Stimulated activated CD4-positive, alpha-beta T cell treated with anti-CD3 and anti-CD28 coated beads, Interleukin-1b, Interleukin-23, amount 100 ng/mL, for 24 hours (primary cell): ENCODE measurements at regions not wholly inside any gene's neighbourhood (a gene's known extent, or its start where the extent isn't known, plus 50 kb on each side); places are given as distances from the start of the nearest gene placed in this dataset.
"Not testable (repeated sequence)": the region's sequence is repeated elsewhere in the genome, so short reads cannot be mapped to it uniquely, and the experiment has no call there.

Source experiments
- DNase-seq, 4 experiments: peaks; one replicate each; pipeline ENCODE4 v3.0.0-alpha.2; 2020; ENCODE audit warnings: low read depth in 4 of 4, low spot score in 1 of 4

DNA sequence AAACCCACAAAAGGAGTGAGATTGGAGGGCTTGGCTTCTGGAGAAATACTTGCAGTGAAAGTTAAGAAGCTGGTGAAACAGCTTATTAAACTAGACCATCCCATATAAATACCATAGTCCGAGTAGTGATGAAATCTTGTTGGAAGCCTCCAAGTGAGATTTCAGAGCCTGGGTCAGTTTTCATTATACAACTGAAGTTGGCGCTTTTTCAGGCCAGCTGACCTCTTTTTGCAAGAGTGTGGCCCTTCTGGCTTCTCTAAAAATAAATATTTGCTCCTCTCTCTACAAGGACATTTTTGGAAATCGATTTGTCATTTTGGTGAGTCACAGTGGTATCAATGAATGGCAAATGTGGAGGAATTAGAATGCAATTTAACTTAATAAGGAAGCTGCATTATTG, 51.2 kb upstream of the THRB start:
- no peak for DNase-seq

- no peak for DNase-seq
Observed at GRCh38 chr3:24548278-24548677, 53.6 kb upstream of the THRB start.

DNA sequence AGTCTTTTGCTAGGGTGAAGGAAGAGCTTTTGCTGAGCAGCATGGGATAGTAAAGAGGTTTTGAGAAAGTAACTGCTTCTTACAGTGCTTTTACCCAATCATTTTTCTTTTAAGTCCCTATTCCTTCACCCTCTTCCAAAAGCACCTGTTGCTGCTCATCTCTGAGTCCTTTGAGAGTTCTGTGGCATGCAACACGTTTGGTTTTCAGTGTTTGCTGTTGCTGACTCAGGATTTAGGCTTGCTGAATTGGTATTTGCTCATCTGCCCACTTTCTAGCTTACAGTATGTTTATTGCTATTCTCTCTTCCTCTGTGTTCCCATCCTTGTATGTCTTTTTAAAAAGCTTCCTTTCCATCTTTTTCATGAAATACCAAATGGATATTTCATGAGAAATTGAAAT, 55.9 kb upstream of the THRB start:
- no peak for DNase-seq

- no peak for DNase-seq
Observed at GRCh38 chr3:24551626-24552025, 57.0 kb upstream of the THRB start.

DNA sequence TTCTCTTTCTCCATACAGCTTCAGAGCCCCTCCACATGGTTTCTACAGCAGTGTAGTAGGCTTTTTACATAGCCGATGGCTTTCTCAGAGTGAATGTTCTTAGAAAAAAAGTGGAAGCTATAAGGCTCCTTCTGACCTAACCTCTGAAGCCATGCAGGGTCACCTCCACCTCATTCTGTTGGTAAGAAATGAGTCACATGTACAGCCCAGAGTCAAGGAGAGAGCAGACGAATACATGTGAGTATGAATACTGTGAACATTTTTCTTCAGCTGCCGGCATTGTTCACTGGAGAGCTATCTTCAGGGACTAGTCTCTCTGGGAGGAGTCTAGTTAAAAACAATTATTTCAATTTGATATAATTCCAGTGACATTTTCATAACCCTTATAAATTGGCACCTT, 68.2 kb upstream of the THRB start:
- no peak for DNase-seq

- no peak for DNase-seq
Observed at GRCh38 chr3:24565053-24565452, 70.4 kb upstream of the THRB start.

DNA sequence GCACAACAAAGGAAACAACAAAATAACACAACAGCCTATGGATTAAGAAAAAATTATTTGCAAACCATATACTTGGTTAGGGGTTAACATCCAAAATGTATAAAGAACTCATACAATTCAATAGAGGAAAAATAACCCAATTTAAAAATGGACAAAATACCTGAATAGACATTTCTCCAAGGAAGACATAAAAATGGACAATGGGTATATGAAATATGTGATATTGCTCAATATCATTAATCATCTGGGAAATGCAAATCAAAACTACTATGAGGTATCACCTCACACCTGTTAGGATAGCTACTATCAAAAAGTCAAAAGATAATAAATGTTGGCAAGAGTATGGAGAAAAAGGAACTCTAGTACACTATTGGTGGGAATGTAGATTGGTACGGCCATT, 71.0 kb upstream of the THRB start:
- DNase-seq, result no peak

DNA sequence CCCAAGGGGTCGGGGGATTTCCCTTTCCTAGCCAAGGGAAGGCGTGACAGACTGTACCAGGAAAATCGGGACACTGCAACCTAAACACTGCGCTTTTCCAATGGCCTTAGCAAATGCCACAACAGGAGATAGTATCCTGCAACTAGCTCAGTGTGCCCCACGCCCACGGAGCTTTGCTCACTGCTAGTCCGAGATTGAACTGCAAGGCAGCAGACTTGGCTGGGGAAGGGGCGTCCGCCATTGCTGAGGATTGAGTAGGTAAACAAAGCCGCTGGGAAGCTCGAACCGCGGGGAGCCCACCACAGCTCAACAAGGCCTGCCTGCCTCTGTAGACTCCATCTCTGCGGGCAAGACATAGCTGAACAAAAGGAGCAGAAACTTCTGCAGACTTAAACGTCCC, 72.3 kb upstream of the THRB start:
- no peak for DNase-seq

DNA sequence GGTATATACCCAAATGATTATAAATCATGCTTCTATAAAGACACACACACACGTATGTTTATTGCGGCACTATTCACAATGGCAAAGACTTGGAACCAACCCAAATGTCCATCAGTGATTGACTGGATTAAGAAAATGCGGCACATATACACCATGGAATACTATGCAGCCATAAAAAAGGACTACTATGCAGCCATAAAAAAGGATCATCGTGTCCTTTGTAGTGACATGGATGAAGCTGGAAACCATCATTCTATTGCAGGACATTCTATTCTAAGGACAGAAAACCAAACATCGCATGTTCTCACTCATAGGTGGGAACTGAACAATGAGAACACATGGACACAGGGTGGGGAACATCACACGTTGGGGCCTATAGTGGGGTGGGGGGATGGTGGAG, 77.8 kb upstream of the THRB start:
- not testable (repeated sequence) for DNase-seq

DNA sequence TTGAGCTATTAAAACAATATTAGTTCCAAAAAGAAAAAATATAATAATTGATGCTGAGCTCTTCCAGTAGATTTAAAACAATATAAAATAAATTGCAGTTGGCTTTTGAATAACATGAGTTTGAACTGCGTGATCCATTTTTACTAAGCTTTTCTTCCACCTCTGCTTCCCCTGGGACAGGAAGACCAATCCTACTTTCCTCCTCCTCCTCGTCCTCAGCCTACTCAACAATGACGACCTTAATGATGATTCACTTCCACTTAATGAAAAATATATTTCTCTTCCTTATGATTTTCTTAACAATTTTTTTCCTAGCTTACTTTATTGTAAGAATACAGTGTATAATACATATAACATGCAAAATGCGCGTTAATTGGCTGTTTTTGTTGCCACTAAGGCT, 78.9 kb upstream of the THRB start:
- no peak for DNase-seq

- DNase-seq, result no peak
Observed at GRCh38 chr3:24578324-24578723, 83.7 kb upstream of the THRB start.

DNA sequence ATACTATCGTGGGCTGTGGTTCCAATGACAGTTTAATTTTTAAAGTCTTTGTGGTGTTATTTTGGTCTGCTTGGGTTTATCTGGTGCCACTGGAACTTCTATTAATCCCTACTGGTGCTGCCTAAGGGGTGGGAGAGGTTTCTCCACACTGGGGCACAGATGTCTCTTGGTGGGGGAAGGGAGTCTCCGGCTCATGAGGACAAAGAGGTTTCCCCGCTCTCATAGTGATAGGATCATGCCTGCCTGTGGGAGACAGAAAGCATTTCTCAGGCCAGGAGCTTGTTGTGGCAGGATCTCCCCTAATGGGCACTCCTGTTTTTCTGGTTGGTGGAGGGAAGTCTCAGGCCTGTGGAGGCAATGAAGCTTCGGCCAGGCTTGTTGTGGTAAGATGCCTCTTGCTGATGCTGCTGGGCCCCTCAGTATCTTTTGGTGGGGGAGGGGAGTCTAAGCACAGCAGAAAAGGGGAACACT, 84.3 kb upstream of the THRB start:
- DNase-seq, result no peak

DNA sequence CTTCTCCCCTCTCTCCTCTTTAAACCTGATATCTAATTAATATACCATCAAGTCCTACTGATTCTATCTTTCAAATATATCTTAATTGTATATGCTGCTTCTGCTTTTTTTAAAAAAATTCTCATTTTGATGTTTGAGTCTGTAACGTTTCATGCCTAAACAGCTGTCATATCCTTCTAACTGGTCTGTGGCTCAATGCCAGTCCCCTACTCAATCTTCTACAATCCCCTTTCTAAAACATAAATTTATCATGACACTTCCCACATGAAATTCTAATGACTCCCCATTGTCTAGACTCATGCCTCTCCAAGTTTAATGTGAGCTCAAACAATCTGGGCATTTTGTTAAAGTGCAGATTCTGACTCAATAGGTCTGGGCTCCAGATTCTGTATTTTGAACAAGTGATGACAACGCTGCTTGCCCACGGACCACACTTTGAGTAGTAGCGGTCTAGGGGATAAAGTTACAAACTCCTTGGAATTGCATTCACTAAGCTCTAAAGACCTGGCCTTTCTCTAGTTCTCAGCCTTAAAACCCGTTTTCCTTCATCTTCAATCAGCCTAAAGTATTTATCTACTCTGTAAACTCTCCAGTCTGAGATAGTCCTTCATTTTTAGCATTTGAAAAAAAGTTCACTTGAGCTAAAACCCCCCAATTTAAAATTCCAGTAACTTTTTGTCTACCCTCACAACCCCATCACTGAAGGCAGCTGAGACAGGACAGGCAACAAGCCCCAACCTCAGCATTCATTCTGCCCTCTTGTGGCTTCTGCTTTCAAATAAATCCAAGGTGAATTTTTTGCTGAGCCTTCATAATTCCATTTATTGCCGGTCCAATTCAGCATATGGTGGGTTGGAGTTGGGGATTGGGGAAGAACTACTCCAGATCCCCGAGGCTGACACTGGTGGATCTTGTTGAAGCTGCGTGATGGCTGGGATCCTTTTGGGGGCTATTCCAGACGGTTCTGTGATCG, 88.1 kb upstream of the THRB start:
- DNase-seq, result no peak

DNA sequence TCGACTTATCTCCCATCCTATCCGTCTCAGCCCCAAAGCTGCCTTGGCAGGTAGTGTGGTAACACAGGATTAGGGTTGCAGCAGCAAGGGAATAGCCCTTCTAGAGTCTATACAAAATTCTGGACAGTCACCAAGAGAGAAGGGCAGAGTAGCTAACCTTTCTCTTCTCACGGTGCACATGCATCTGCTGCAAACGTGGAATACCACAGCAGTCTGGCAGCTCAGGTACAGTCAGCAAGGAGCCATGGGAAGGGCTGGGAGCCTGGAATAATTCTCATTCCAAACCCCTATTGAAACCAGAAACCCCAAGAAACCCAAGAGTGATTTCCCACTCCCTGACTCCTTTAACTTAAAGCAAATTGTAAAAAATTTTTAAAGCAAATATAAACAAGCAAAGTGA, 92.3 kb upstream of the THRB start:
- DNase-seq, result no peak

DNA sequence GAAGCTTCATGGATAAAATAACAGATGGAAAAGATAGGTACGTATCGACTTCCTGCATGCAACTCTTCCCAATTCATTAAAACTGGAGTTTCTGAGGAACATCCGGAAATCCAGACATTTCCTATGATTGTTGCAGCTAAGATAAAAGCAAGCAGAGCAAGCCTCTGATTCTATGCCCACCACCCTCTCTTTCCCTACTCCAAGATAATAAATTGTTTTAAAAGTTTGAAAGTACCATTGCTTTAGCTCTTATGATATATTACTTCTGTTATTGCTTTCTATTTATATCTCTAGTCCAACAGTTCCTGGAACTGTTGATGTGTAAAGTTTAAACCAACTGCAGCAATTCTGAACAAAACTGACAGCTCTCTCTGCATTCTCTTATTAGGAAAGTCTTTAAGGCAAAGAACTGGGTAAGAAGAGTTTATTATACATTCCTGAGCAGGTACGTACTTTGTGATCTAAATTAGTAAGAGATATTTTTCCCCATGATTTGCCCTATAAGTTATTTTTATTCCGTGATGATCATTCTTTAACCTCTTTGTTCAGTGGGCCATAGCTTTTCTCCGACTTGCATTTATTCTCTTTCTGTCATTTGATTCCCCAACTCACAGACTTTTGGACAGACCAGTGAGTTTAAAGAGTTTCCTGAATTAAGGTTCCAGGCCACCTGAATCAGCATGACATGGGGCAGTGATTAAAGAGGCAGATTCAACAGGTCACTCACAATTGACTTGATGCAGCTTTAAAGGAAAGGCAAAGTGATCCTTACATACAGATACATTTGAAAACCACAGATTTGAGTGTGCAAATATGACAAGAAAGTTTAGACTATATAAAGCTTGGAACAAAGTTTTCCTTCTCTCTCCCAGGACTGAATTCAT, 94.2 kb upstream of the THRB start:
- no peak for DNase-seq

GRCh38 chr3:24589513-24589851, 94.8 kb upstream of the THRB start:
- DNase-seq, result no peak

GRCh38 chr3:24589931-24590880, 95.6 kb upstream of the THRB start:
- no peak for DNase-seq

DNA sequence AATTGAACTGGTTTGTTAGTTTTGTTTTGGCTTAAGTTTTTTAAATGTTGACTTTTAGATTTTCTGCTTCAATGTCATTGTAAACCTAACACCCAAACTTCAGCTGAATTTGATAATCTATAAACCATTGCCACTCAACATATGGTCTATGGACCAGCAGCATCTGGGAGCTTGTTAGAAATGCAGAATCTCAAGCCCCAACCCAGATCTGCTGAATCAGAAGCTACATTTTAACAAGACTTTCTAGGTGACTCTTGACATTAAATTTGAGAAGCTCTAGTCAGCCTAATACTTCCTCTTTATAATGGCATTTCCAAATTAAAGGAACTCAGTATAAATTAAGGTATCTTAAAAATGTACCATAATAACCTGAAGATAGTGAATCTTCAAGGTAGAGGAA, 96.5 kb upstream of the THRB start:
- DNase-seq, result no peak

GRCh38 chr3:24591661-24592555, 97.3 kb upstream of the THRB start:
- DNase-seq, result no peak

DNA sequence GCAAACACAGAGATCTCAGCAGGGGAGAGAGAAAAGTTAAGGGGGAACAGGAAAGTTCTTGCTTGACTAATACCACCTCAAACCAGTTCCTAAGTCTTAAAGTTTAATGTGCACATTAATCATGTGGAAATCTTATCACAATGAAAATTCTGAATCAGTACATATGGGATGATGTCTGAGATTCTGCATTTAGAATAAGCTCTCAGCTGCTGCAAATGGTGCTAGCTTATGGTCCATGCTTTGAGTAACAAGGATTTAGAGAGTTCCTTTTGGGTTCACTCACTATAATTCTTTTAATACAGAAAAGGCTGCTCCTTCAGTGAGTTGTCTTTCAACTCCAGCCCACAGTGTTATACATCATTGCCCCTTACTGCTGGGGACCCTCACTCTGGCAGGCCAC, 99.5 kb upstream of the THRB start:
- DNase-seq, result no peak
